HepG2 (cell line): ENCODE measurements at regions not wholly inside any gene's neighbourhood (a gene's known extent, or its start where the extent isn't known, plus 50 kb on each side); places are given as distances from the start of the nearest gene placed in this dataset.

Source experiments
- ATAC-seq: fragments of 200-7000 bp; cut with Tn5 transposase; 3 replicates; pipeline ENCODE4 v1.9.1; 2020; ENCODE audit warnings: mild to moderate bottlenecking, moderate library complexity
- BruUV-seq: library from RNA; stranded (reverse); fragments of 400-500 nt; replicated peaks from 2 replicates; lab custom pipeline; 2021; lab: Mats Ljungman, UMichigan
- CTCF ChIA-PET: fragments of 300-600 bp; formaldehyde crosslinking; extraction: SDS; loops from one replicate; lab custom pipeline; 2021; ENCODE audit warnings: low total read pairs, inconsistent platforms, low intra/inter-chr PET ratio; lab: Yijun Ruan, JAX
- POLR2A ChIA-PET: fragments of 350-600 bp; sonication (Branson Sonifier 250); formaldehyde crosslinking; loops from one replicate; lab custom pipeline; 2020; ENCODE audit warnings: antibody characterized with exemption, inconsistent platforms; lab: Yijun Ruan, JAX
- DNase-seq: peaks from one replicate; pipeline ENCODE4 v3.0.0-alpha.2; 2015; ENCODE audit warnings: low spot score
- FAIRE-seq: peaks from 3 replicates; lab custom pipeline; 2011; peaks lifted over from hg19 to GRCh38; lab: Jason Lieb, UNC
- H2AFZ ChIP-seq: one replicate; pipeline ENCODE4 v1.6.1; 2011; ENCODE audit warnings: low read length, inconsistent platforms
- H3K27ac ChIP-seq: fragments of 300-600 bp; 3 replicates; pipeline ENCODE4 v1.8.0; 2011; ENCODE audit warnings: mixed run types, mild to moderate bottlenecking, mixed read lengths, low read length, inconsistent platforms; ENCODE audit not compliant: insufficient read depth; ENCODE audit errors: extremely low read length
- H3K27me3 ChIP-seq, 2 experiments: fragments of 200-600 bp in 1 of 2; 2 replicates in 1 of 2; 3 replicates in 1 of 2; pipeline versions ENCODE4 v1.6.0 to v1.8.0; 2011; ENCODE audit warnings: low read length in 2 of 2, mild to moderate bottlenecking in 2 of 2, moderate library complexity in 2 of 2, inconsistent platforms in 1 of 2; ENCODE audit not compliant: insufficient read depth in 2 of 2, control insufficient read depth in 1 of 2
- H3K36me3 ChIP-seq, 2 experiments: fragments of 200-600 bp in 1 of 2; replicated peaks in 1 of 2; 2 replicates in 1 of 2; 3 replicates in 1 of 2; pipeline versions ENCODE4 v1.5.1 to v1.8.0; 2011; ENCODE audit warnings: low read length in 2 of 2, inconsistent platforms in 1 of 2; ENCODE audit not compliant: insufficient read depth in 2 of 2, control insufficient read depth in 1 of 2
- H3K4me1 ChIP-seq: 2 replicates; pipeline ENCODE4 v1.5.1; 2012; ENCODE audit warnings: low read length, inconsistent platforms; ENCODE audit not compliant: insufficient read depth
- H3K4me2 ChIP-seq: 2 replicates; pipeline ENCODE4 v1.6.0; 2011; ENCODE audit warnings: low read depth, low read length, inconsistent platforms
- H3K4me3 ChIP-seq, 3 experiments: fragments of 200-600 bp in 1 of 3; sonication (generic), shearing (Covaris generic) in 1 of 3; replicated peaks in 1 of 3; 2 replicates each; pipeline ENCODE4 v1.5.1; 2011 to 2016; ENCODE audit warnings: low read length in 3 of 3, inconsistent platforms in 2 of 3, low read depth in 2 of 3, mild to moderate bottlenecking in 2 of 3, control low read depth in 1 of 3, mixed read lengths in 1 of 3; ENCODE audit not compliant: insufficient read depth in 1 of 3
- H3K79me2 ChIP-seq: one replicate; pipeline ENCODE4 v1.6.1; 2011; ENCODE audit warnings: low read length, inconsistent platforms; ENCODE audit not compliant: insufficient read depth
- H3K9ac ChIP-seq: 2 replicates; pipeline ENCODE4 v1.6.0; 2011; ENCODE audit warnings: mild to moderate bottlenecking, low read depth, low read length, inconsistent platforms; ENCODE audit not compliant: insufficient read depth
- H3K9me3 ChIP-seq: 2 replicates; pipeline ENCODE4 v1.5.1; 2012; ENCODE audit warnings: mild to moderate bottlenecking, low read length
- H4K20me1 ChIP-seq: 2 replicates; pipeline ENCODE4 v1.6.0; 2011; ENCODE audit warnings: inconsistent platforms, mild to moderate bottlenecking, low read length, moderate library complexity; ENCODE audit not compliant: insufficient read depth
- HDAC6 ChIP-seq: fragments of 200-600 bp; sonication (generic); IDR thresholded peaks from 2 replicates; pipeline ENCODE4 v1.7.0; 2017; ENCODE audit warnings: mild to moderate bottlenecking, antibody characterized with exemption, low read length, low read depth
- IRF2 ChIP-seq: IDR thresholded peaks from 2 replicates; pipeline ENCODE4 v1.6.1; 2018; ENCODE audit warnings: missing genetic modification reagents, missing compliant biosample characterization
- MTERF4 ChIP-seq: sonication (generic); formaldehyde crosslinking; IDR thresholded peaks from 2 replicates; pipeline ENCODE4 v1.8.0; 2023; ENCODE audit warnings: mild to moderate bottlenecking, missing genetic modification reagents
- NAIF1 ChIP-seq: sonication (generic); formaldehyde crosslinking; IDR thresholded peaks from 2 replicates; pipeline ENCODE4 v1.5.0; 2020; ENCODE audit warnings: mild to moderate bottlenecking, missing genetic modification reagents, borderline replicate concordance
- PBX3 ChIP-seq: sonication (generic); formaldehyde crosslinking; IDR thresholded peaks from 2 replicates; pipeline ENCODE4 v1.8.1; 2023; ENCODE audit warnings: missing genetic modification reagents, inconsistent platforms, borderline replicate concordance
- RBM39 ChIP-seq: fragments of 200-400 bp; formaldehyde crosslinking; IDR thresholded peaks from one replicate; pipeline ENCODE4 v1.6.1; 2018; ENCODE audit warnings: antibody characterized with exemption, mild to moderate bottlenecking, low read depth, low read length; ENCODE audit not compliant: poor library complexity, severe bottlenecking
- RXRB ChIP-seq: IDR thresholded peaks from 2 replicates; pipeline ENCODE4 v1.6.1; 2016; ENCODE audit warnings: borderline replicate concordance, missing genetic modification reagents, missing compliant biosample characterization
- TBX2 ChIP-seq: sonication (generic); formaldehyde crosslinking; IDR thresholded peaks from 2 replicates; pipeline ENCODE4 v1.5.0; 2020; ENCODE audit warnings: missing genetic modification reagents, mild to moderate bottlenecking, borderline replicate concordance
- TGIF2 ChIP-seq: IDR thresholded peaks from 2 replicates; pipeline ENCODE4 v1.6.1; 2016; ENCODE audit warnings: control low read depth, missing compliant biosample characterization
- ZBTB10 ChIP-seq: sonication (generic); formaldehyde crosslinking; IDR thresholded peaks from 2 replicates; pipeline ENCODE4 v1.4.0; 2020; ENCODE audit warnings: missing genetic modification reagents, borderline replicate concordance
- ZBTB20 ChIP-seq: sonication (generic); formaldehyde crosslinking; IDR thresholded peaks from 2 replicates; pipeline ENCODE4 v1.8.1; 2023; ENCODE audit warnings: missing genetic modification reagents, low read depth, mild to moderate bottlenecking, borderline replicate concordance
- ZNF362 ChIP-seq: sonication (generic); formaldehyde crosslinking; IDR thresholded peaks from 2 replicates; pipeline ENCODE4 v1.4.0; 2020; ENCODE audit warnings: missing genetic modification reagents, mild to moderate bottlenecking, borderline replicate concordance
- ZNF713 ChIP-seq: sonication (generic); formaldehyde crosslinking; IDR thresholded peaks from 2 replicates; pipeline ENCODE4 v1.4.0; 2020; ENCODE audit warnings: mild to moderate bottlenecking, missing genetic modification reagents
- WGBS: methylation state at CpG from one replicate; pipeline ENCODE4 v1.1.6; 2017; ENCODE audit warnings: low lambda C conversion rate; 5-methylcytosine and 5-hydroxymethylcytosine counted together
- in situ Hi-C: cut with HindIII; loops from 2 replicates; pipeline ENCODE4 v1.10.0; 2017; ENCODE audit warnings: low pct_unique_long_range_greater_than_20kb; ENCODE audit not compliant: extremely low pct_ligation_motif_present
- intact Hi-C: fragments of 100-400 bp; cut with micrococcal nuclease; formaldehyde crosslinking; loops from one replicate; pipeline ENCODE4 v1.10.0; 2022; ENCODE audit not compliant: unreplicated experiment

GRCh38 chr3:117226932-117227331 lies 517.4 kb downstream of the TUSC7 start:
- Histone ChIP-seq H3K4me2 (no peak overlapping the region), H3K27me3 (no peaks in the 10 kb centered on the region; a peak in 1 of 5 replicates), H4K20me1 (no peaks in the 10 kb centered on the region), H3K9ac (no peak overlapping the region), H3K4me3 (no peak overlapping the region), H3K9me3 (no peaks in the 10 kb centered on the region), H3K4me1 (no peaks in the 10 kb centered on the region), H2AFZ (no peak overlapping the region), H3K79me2 (no peaks in the 10 kb centered on the region), H3K27ac (no peak overlapping the region), H3K36me3 (no peaks in the 10 kb centered on the region)
- FAIRE-seq, result no peak
- WGBS, result 0% methylated on average over 2 of the region's 2 CpGs
- no peak for ATAC-seq
- BruUV-seq, result no TSS peak
- ChIA-PET POLR2A (no interaction called here), CTCF (no interaction called here)
- DNase-seq, result no peak
- TF ChIP-seq PBX3 (CRISPR knock-in tag) (no peak), TGIF2 (CRISPR knock-in tag) (no peak), RBM39 (no peak), HDAC6 (no peak)
- in situ Hi-C loops, result no loop called here
- intact Hi-C loops, result no loop called here

- Histone ChIP-seq H3K4me2 (no peak overlapping the region), H4K20me1 (no peaks in the 10 kb centered on the region), H2AFZ (no peak overlapping the region), H3K79me2 (no peaks in the 10 kb centered on the region), H3K9me3 (no peaks in the 10 kb centered on the region), H3K4me1 (no peaks in the 10 kb centered on the region), H3K4me3 (no peak overlapping the region), H3K27ac (no peak overlapping the region), H3K9ac (no peak overlapping the region), H3K36me3 (no peaks in the 10 kb centered on the region), H3K27me3 (no peaks in the 10 kb centered on the region; a peak in 1 of 5 replicates)
- in situ Hi-C loops, result no loop called here
- ATAC-seq, result no peak
- WGBS, result 0% methylated on average over 1 of the region's 1 CpG
- CTCF ChIA-PET, result no interaction called here
- no TSS peak for BruUV-seq
- POLR2A ChIA-PET, result no interaction called here
- DNase-seq, result no peak
- no peak for FAIRE-seq
- intact Hi-C loops, result no loop called here
- no peak for TF ChIP-seq RXRB (CRISPR knock-in tag)
- no peak for TF ChIP-seq IRF2 (CRISPR knock-in tag)
- no peak for TF ChIP-seq MTERF4
- no peak for TF ChIP-seq ZBTB10 (CRISPR knock-in tag)
- no peak for TF ChIP-seq ZNF713 (CRISPR knock-in tag)
- no peak for TF ChIP-seq ZNF362 (CRISPR knock-in tag)
- TF ChIP-seq NAIF1 (CRISPR knock-in tag), result no peak
- TF ChIP-seq TBX2 (CRISPR knock-in tag), result no peak
- TF ChIP-seq ZBTB20, result no peak
Observed at GRCh38 chr3:117228466-117228865, 518.9 kb downstream of the TUSC7 start.
